Neural cell (in vitro differentiated cells): ENCODE measurements at regions not wholly inside any gene's neighbourhood (a gene's known extent, or its start where the extent isn't known, plus 50 kb on each side); places are given as distances from the start of the nearest gene placed in this dataset.

Experiments used
- EP300 ChIP-seq: fragments of 450-650 bp; conservative IDR thresholded peaks from 2 replicates; pipeline ENCODE4 v1.6.1; 2014; ENCODE audit warnings: antibody characterized with exemption, mild to moderate bottlenecking, moderate library complexity; ENCODE audit not compliant: poor library complexity, severe bottlenecking
- EZH2 ChIP-seq: fragments of 200-600, 300-800 bp; shearing (Covaris generic), sonication (generic); IDR thresholded peaks from 2 replicates; pipeline ENCODE4 v1.6.1; 2014; ENCODE audit warnings: antibody characterized with exemption, low read length, borderline replicate concordance, mild to moderate bottlenecking; ENCODE audit not compliant: insufficient read depth, poor library complexity, severe bottlenecking
- POLR2AphosphoS5 ChIP-seq: IDR thresholded peaks from 2 replicates; pipeline ENCODE4 v1.6.1; 2012
- RAD21 ChIP-seq: fragments of 450-650 bp; conservative IDR thresholded peaks from 2 replicates; pipeline ENCODE4 v1.6.1; 2014; ENCODE audit warnings: antibody characterized with exemption, mild to moderate bottlenecking, moderate library complexity
- TF ChIP-seq, protein P1 (sequence below): fragments of 450-650 bp; IDR thresholded peaks from 2 replicates; pipeline ENCODE4 v1.5.1; 2014; ENCODE audit warnings: antibody characterized with exemption, mild to moderate bottlenecking, moderate library complexity; ENCODE audit not compliant: poor library complexity, severe bottlenecking

DNA sequence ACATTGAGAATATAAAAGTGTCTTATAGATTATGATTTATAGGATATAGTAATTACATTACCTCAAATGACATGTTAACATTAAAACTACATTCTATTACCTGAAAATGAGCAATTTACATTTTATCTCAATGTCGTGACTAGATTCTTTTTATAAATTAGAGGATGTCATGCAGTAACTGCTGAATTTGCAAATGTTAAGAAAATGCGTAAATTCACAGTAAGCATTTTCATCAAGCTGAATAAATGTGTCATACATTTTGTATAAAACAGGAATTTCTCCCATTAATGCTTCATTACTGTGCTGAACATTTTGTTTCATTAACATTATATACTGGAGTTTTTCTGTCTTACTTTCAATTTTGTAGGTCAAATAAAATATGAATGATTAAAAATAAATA is 1460.7 kb upstream of the B3GALT2 start:
- TF ChIP-seq POLR2AphosphoS5 (no peak), EZH2 (no peak), RAD21 (no peak), EP300 (no peak)
- TF ChIP-seq, protein P1, sequence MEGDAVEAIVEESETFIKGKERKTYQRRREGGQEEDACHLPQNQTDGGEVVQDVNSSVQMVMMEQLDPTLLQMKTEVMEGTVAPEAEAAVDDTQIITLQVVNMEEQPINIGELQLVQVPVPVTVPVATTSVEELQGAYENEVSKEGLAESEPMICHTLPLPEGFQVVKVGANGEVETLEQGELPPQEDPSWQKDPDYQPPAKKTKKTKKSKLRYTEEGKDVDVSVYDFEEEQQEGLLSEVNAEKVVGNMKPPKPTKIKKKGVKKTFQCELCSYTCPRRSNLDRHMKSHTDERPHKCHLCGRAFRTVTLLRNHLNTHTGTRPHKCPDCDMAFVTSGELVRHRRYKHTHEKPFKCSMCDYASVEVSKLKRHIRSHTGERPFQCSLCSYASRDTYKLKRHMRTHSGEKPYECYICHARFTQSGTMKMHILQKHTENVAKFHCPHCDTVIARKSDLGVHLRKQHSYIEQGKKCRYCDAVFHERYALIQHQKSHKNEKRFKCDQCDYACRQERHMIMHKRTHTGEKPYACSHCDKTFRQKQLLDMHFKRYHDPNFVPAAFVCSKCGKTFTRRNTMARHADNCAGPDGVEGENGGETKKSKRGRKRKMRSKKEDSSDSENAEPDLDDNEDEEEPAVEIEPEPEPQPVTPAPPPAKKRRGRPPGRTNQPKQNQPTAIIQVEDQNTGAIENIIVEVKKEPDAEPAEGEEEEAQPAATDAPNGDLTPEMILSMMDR: no peak
